ENCODE measurements at regions not wholly inside any gene's neighbourhood (a gene's known extent, or its start where the extent isn't known, plus 50 kb on each side); places are given as distances from the start of the nearest gene placed in this dataset.

GRCh38 chr6:135581211-135581610 lies 83.7 kb upstream of the AHI1 start:
- TF ChIP-seq POLR2A (IDR thresholded peaks at IDR 0.05) (no peak), CTCF (IDR thresholded peaks at IDR 0.05) (no peak)
